Lung (tissue), 11 donors: ENCODE measurements at regions not wholly inside any gene's neighbourhood (a gene's known extent, or its start where the extent isn't known, plus 50 kb on each side); places are given as distances from the start of the nearest gene placed in this dataset.

Experiments
- ATAC-seq: fragments of 200-7000 bp; cut with Tn5 transposase; one replicate; pipeline ENCODE4 v1.9.1; 2020; ENCODE audit warnings: moderate number of reproducible peaks; ENCODE audit not compliant: insufficient read depth, low FRiP score
- DNase-seq, 3 donors: peaks; one replicate each; pipeline ENCODE4 v3.0.0-alpha.2; 2013 to 2017
- H3K27ac ChIP-seq, 2 donors: one replicate each; pipeline ENCODE4 v1.5.1; 2013; ENCODE audit warnings: mild to moderate bottlenecking in 2 of 2, moderate library complexity in 2 of 2, control low read depth in 1 of 2, inconsistent platforms in 1 of 2, low read depth in 1 of 2, low read length in 1 of 2
- H3K27me3 ChIP-seq, 3 donors: one replicate each; pipeline ENCODE4 v1.5.1; 2013; ENCODE audit warnings: low read length in 2 of 3; ENCODE audit not compliant: control insufficient read depth in 3 of 3, insufficient read depth in 3 of 3
- H3K36me3 ChIP-seq, 4 donors: one replicate each; pipeline ENCODE4 v1.5.1; 2013; ENCODE audit warnings: low read length in 4 of 4, mild to moderate bottlenecking in 1 of 4, moderate library complexity in 1 of 4; ENCODE audit not compliant: control insufficient read depth in 4 of 4, insufficient read depth in 4 of 4
- H3K4me1 ChIP-seq, 5 donors: one replicate each; pipeline ENCODE4 v1.5.1; 2013; ENCODE audit warnings: low read length in 5 of 5, mild to moderate bottlenecking in 2 of 5, moderate library complexity in 1 of 5; ENCODE audit not compliant: control insufficient read depth in 5 of 5, insufficient read depth in 5 of 5
- H3K4me3 ChIP-seq: one replicate; pipeline ENCODE4 v1.5.1; 2013; ENCODE audit warnings: mild to moderate bottlenecking, control low read depth, moderate library complexity
- H3K9ac ChIP-seq, 2 donors: one replicate each; pipeline ENCODE4 v1.5.1; 2013; ENCODE audit warnings: low read length in 2 of 2, control low read depth in 1 of 2; ENCODE audit not compliant: insufficient read depth in 1 of 2
- H3K9me3 ChIP-seq, 4 donors: one replicate each; pipeline ENCODE4 v1.5.1; 2013; ENCODE audit warnings: low read length in 3 of 4, mild to moderate bottlenecking in 1 of 4, moderate library complexity in 1 of 4; ENCODE audit not compliant: control insufficient read depth in 4 of 4, insufficient read depth in 3 of 4
- CTCF ChIP-seq: IDR thresholded peaks from 2 replicates; pipeline ENCODE4 v1.5.1; 2012; ENCODE audit warnings: mild to moderate bottlenecking; ENCODE audit errors: control extremely low read depth, extremely low read depth
- WGBS, 2 donors: extraction: QIAGEN DNeasy Blood & Tissue Kit; methylation state at CpG; one replicate each; pipeline ENCODE4 v1.1.7; 2013; 5-methylcytosine and 5-hydroxymethylcytosine counted together
- donor health status: control.
- donor health status: control.
- donor health status: Bipolar disorder and iron deficiency.
- donor health status: healthy.
- donor health status: DM: yes; HTN: yes; CAD: no.

GRCh38 chr20:12201289-12201991, 283.7 kb downstream of the BTBD3 start:
- no peak overlapping the region for H3K4me3 ChIP-seq
- H3K9me3 ChIP-seq, result peaks cover 0 to 3% (median 1%) of the 10 kb centered on the region in 4 donors
- H3K27ac ChIP-seq, result no peak overlapping the region
- H3K36me3 ChIP-seq, result no peaks in the 10 kb centered on the region
- WGBS, 2 donors, result 83 to 85% methylated on average over 5 of the region's 5 CpGs
- no peaks in the 10 kb centered on the region for H3K27me3 ChIP-seq
- ATAC-seq (no peak), DNase-seq (peak in 1 of 3 donors; percentile 30)
- no peak for TF ChIP-seq CTCF
- H3K4me1 ChIP-seq, result no peaks in the 10 kb centered on the region
- no peak overlapping the region for H3K9ac ChIP-seq

- Histone ChIP-seq H3K9ac (no peak overlapping the region), H3K9me3 (peaks cover 0 to 5% (median 1%) of the 10 kb centered on the region in 4 donors), H3K36me3 (no peaks in the 10 kb centered on the region), H3K4me1 (no peaks in the 10 kb centered on the region), H3K27ac (no peak overlapping the region), H3K4me3 (no peak overlapping the region), H3K27me3 (no peaks in the 10 kb centered on the region)
- DNase-seq (no peak), ATAC-seq (no peak)
- no peak for TF ChIP-seq CTCF
Measured at GRCh38 chr20:12203399-12203798, 285.7 kb downstream of the BTBD3 start.

GRCh38 chr20:12203981-12204380, 286.3 kb downstream of the BTBD3 start:
- no peak overlapping the region for H3K9ac ChIP-seq
- H3K27ac ChIP-seq, result no peak overlapping the region
- 64 to 78% methylated on average over 1 of the region's 1 CpG for WGBS, 2 donors
- no peaks in the 10 kb centered on the region for H3K36me3 ChIP-seq
- TF ChIP-seq CTCF, result no peak
- ATAC-seq (no peak), DNase-seq (no peak)
- no peak overlapping the region for H3K4me3 ChIP-seq
- no peaks in the 10 kb centered on the region for H3K4me1 ChIP-seq
- no peaks in the 10 kb centered on the region for H3K27me3 ChIP-seq
- H3K9me3 ChIP-seq, result peaks cover 0 to 5% (median 1%) of the 10 kb centered on the region in 4 donors

GRCh38 chr20:12207875-12208274, 290.2 kb downstream of the BTBD3 start:
- Histone ChIP-seq H3K27me3 (no peaks in the 10 kb centered on the region), H3K9ac (no peak overlapping the region), H3K4me1 (no peaks in the 10 kb centered on the region), H3K27ac (no peak overlapping the region), H3K9me3 (peaks cover 0 to 2% (median 1%) of the 10 kb centered on the region in 4 donors), H3K36me3 (no peaks in the 10 kb centered on the region), H3K4me3 (no peak overlapping the region)
- no peak for ATAC-seq
- WGBS, 2 donors, result 19 to 28% methylated on average over 1 of the region's 1 CpG
- DNase-seq, result peak in 2 of 3 donors; percentile 13 to 20
- no peak for TF ChIP-seq CTCF
